Lung microvascular endothelial cell (primary cell): ENCODE measurements at regions not wholly inside any gene's neighbourhood (a gene's known extent, or its start where the extent isn't known, plus 50 kb on each side); places are given as distances from the start of the nearest gene placed in this dataset.

Experiments used
- DNase-seq, 2 donors: peaks; one replicate each; pipeline versions ENCODE4 v3.0.0 to v3.0.0-alpha.2; 2010; ENCODE audit warnings: low read depth in 2 of 2

- peak; percentile 44 to 79 for DNase-seq
Observed at GRCh38 chr11:57100638-57101331, 81.0 kb upstream of the LRRC55 start.

DNA sequence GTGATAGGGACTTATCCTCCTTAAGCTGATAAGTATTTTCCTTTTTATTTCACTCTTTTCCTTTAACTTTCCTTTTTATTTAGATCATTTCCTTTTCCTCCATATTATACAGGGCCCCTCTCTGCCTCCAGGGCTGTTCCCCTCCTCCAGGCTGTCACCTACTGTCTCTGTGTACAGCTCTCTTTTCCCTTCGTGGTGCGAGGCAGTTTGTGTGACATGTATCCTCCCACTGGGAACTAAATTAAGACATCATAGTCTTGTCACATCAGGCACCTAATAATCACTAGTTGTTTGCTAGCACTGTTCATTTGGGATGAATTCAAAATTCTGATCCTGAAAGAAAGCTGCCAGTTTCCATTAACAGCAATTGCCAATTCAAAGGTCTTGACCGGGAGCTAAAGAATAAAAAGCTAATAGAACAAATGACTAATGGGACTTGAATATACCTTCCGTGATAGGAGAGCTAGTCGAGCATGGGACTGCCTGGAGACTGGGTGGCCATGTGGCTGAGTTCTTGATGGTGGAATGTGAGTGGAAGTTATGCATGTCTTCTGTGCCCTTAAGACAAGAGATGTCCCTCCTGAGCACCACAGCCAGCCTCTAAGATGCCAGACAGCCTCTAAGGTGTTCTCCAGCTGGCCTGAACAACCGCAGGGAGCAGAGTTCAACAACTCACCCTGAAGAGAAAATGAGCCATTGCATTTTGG lies 77.7 kb upstream of the LRRC55 start:
- no peak for DNase-seq

DNA sequence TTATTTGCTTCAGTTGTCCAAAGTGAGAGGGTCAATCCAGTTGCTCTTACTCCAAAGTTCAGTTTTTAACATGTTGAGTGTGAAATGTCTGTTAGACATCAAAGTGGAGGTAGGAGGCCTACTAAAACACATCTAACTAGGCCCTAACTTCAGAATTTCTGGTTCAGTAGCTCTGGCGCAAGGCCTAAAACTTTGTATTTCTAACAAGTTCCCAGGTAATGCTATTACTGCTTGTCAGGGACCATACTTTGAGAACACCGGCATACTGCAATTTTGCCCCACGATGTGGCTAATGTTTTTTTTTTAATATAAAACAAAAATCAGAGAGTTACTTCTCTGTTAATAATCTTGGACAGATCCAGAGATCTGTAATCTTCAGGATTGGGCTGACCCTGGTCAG lies 72.4 kb upstream of the LRRC55 start:
- DNase-seq: no peak

DNA sequence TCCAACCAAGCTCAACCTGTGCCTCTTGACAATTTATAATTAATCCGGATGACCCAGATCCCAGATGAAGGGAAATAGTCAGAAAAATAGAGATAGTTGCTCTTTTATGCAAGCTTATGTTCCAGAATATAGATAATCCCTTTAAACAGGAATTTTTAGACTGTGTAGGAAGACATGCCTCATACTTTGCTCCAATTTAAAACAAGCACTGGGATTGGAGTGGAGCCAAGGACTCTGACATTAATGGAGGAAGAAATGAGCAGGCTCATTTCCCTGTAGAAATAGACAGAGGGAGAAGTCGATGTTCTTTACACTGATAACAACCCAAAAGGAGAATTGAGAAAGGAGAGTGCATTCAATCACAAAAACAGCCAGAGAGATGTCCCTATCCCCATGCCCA lies 70.1 kb upstream of the LRRC55 start:
- DNase-seq: no peak

- peak; percentile 64 to 69 for DNase-seq
Observed at GRCh38 chr11:57116654-57117053, 65.1 kb upstream of the LRRC55 start.

DNA sequence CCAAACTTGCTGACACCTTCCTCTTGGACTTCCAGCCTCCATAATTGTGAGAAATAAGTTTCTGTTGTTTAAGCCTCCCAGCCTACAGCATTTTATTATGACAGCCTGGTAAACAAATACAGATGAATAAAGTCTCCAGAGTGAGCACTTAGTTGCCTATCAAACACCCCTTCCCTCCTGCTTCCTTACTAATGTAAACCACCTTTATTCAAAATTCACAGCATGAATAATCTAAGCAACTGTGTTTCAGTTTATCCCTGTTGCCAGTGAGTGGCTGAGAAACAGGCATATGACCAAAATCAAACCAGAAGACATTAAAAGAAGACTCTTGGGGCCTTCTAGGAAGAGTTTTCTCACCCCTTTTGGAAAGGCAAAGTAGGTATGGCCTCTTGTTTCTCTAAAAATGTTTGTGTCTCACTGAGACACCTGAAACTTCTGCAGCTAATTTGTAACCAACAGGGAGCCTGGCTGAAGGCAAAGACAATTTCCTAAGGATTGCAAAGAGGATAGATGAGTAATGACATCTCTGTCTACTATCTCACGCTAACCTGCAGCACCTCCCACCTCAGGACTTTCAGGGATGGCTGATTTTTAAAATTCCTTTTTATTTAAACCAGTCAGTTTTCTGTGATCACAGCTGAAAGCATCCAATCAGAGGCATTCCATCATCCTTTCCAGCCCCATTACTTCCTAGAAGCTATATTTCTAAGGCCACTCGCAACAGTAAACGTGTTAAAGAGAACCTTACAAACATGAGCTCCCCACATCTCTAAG lies 61.4 kb upstream of the LRRC55 start:
- no peak for DNase-seq

GRCh38 chr11:57121996-57122395 lies 59.8 kb upstream of the LRRC55 start:
- no peak for DNase-seq

DNA sequence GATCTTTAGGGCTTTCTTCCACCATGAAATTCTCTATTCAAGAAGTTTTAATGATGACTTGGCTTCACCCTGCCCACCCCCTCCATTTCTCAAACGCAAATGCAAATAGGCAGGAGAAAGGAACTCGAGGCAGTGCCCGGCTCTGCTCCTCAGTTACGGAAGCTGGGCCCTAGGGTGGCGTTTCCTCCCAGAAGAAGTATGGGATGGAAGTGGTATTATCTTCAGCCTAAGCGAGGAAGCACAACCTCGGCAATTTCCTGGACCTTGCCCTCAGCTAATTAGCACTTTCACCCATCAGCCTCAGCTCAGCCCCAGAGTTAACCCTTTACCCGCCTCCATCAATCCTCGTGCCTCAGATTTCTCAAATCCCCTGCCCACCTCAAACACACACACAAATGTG lies 58.2 kb upstream of the LRRC55 start:
- DNase-seq: no peak

GRCh38 chr11:57124505-57124904 lies 57.2 kb upstream of the LRRC55 start:
- DNase-seq: no peak

DNA sequence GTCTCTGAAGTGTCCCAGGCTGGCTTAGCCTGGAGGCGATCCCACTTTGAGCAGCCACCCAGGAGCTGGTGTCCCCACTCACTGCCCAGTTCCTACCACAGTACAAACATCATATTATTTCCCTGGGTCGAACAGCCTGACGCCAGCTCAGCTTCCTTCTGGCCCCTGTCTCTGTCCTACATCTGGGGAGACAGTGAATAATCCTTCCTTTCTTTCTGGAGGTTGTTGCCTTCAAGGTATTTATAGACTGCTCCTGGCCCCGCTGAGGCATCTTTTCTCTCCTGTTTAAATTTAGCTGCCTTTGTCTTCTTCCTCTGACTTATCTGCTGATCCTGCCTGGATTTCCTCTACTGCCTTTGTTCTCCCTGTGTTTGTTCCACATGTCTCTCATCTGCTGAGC lies 56.8 kb upstream of the LRRC55 start:
- peak; percentile 13 to 39 for DNase-seq

DNA sequence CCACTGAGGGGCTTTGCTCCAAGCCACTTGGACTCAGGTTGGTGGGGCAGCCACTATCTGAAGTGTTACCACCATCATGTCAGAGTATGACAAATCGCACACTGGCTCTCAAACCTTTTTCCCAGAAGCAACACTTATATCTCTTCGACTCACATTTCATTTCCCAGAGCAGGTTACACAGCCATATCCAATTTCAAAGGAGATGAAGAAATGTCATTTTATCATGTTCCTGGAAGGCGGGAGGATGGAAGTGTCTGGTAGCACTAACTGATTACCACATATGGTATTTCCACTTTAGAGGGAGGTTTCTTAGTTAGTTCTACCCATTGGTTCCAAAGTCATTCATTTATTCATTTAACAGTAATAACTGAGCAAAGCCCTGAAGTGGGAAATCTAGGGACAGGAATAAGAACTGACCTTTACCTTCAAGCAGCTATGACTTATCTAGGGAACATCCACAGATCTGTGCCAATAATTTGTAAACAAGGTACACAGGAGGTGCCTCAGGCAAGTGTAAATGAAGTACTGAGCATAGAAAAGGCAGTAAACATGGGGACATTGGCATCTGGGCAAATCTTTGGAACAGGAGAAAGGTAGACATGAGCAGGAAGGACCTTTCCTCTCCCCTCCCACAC lies 54.9 kb upstream of the LRRC55 start:
- DNase-seq: no peak

DNA sequence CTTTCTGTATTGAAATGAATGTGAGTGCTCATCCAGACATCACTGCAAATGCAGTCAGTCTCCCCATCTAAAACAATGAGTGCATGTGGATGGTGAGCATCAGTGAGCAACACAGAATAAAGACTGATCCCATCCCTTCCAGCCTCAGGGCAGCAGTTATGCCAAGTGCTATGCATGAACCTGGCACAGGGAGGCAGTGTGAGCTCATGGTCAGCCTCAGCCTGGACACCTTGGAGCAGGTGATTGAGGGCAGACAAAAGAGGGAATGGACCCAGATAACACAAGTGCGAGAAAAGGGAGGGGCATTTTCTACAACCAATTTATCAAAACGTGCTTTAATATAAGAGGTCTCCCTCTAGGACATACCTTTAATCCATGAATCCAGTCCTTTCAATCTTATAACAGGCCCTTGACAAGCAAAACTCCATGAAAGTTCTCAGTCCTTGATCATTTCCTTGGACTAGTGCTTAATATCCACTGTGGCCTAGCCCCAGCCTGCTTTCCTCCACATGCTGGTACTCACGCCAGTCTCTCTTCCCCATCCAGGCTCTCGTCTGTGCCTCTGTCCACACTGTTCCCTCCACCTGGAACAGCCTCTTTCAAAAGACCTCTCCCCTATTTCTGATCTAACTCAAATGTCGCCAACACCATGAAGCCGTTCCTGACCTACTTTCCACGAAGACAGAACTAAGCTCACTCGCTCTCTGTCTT lies 50.5 kb upstream of the LRRC55 start:
- peak; percentile 41 to 77 for DNase-seq
